CD14-positive monocyte (primary cell): ENCODE measurements at regions not wholly inside any gene's neighbourhood (a gene's known extent, or its start where the extent isn't known, plus 50 kb on each side); places are given as distances from the start of the nearest gene placed in this dataset.

Source experiments
- DNase-seq, 3 donors: peaks; one replicate each; pipeline ENCODE4 v3.0.0-alpha.2; 2011 to 2022
- H2AFZ ChIP-seq: 2 replicates; pipeline ENCODE4 v1.6.0; 2012; ENCODE audit warnings: mild to moderate bottlenecking, low read depth, low read length, inconsistent platforms; ENCODE audit not compliant: insufficient read depth, poor library complexity, severe bottlenecking
- H3K27ac ChIP-seq, 2 donors: 1 replicate in 1 of 2; 2 replicates in 1 of 2; pipeline ENCODE4 v1.5.1; 2012 to 2013; ENCODE audit warnings: low read length in 2 of 2, control low read depth in 1 of 2, inconsistent platforms in 1 of 2, low read depth in 1 of 2, mild to moderate bottlenecking in 1 of 2
- H3K27me3 ChIP-seq, 2 donors: one replicate each; pipeline versions ENCODE4 v1.6.0 to v1.6.1; 2011 to 2013; ENCODE audit warnings: low read length in 2 of 2; ENCODE audit not compliant: control insufficient read depth in 2 of 2, insufficient read depth in 2 of 2
- H3K36me3 ChIP-seq, 2 donors: replicated peaks in 1 of 2; 1 replicate in 1 of 2; 2 replicates in 1 of 2; pipeline versions ENCODE4 v1.5.1 to v1.6.1; 2012 to 2013; ENCODE audit warnings: low read length in 2 of 2, control low read depth in 1 of 2, inconsistent platforms in 1 of 2, mild to moderate bottlenecking in 1 of 2; ENCODE audit not compliant: insufficient read depth in 2 of 2, control insufficient read depth in 1 of 2
- H3K4me1 ChIP-seq, 2 donors: 1 replicate in 1 of 2; 2 replicates in 1 of 2; pipeline versions ENCODE4 v1.5.1 to v1.6.1; 2012 to 2013; ENCODE audit warnings: low read length in 2 of 2, control low read depth in 1 of 2, inconsistent platforms in 1 of 2, mild to moderate bottlenecking in 1 of 2, moderate library complexity in 1 of 2; ENCODE audit not compliant: insufficient read depth in 2 of 2, control insufficient read depth in 1 of 2
- H3K4me2 ChIP-seq: replicated peaks from 2 replicates; pipeline ENCODE3; 2012; ENCODE audit warnings: low read length, moderate library complexity, mild to moderate bottlenecking; ENCODE audit not compliant: poor library complexity, severe bottlenecking; ENCODE audit errors: extremely low read depth
- H3K4me3 ChIP-seq, 3 experiments: fragments of 200-600 bp in 1 of 3; sonication (generic) in 1 of 3; replicated peaks in 1 of 3; 1 replicate in 2 of 3; 2 replicates in 1 of 3; pipeline ENCODE4 v1.5.1; 2011 to 2013; ENCODE audit warnings: low read length in 3 of 3, mild to moderate bottlenecking in 3 of 3, control low read depth in 2 of 3, low read depth in 2 of 3, inconsistent platforms in 1 of 3, moderate library complexity in 1 of 3
- H3K79me2 ChIP-seq: 2 replicates; pipeline ENCODE4 v1.6.0; 2012; ENCODE audit warnings: mild to moderate bottlenecking, control low read depth, inconsistent platforms, low read length, moderate library complexity; ENCODE audit not compliant: insufficient read depth
- H3K9ac ChIP-seq: 2 replicates; pipeline ENCODE4 v1.6.0; 2017; ENCODE audit warnings: low read length, mild to moderate bottlenecking; ENCODE audit not compliant: insufficient read depth, poor library complexity, severe bottlenecking
- H3K9me3 ChIP-seq, 2 donors: replicated peaks in 1 of 2; 1 replicate in 1 of 2; 2 replicates in 1 of 2; pipeline versions ENCODE4 v1.5.1 to v1.6.1; 2012 to 2013; ENCODE audit warnings: low read length in 2 of 2, control low read depth in 1 of 2; ENCODE audit not compliant: control insufficient read depth in 1 of 2, insufficient read depth in 1 of 2
- H4K20me1 ChIP-seq: 2 replicates; pipeline ENCODE4 v1.6.0; 2012; ENCODE audit warnings: mild to moderate bottlenecking, low read length, control low read depth, moderate library complexity; ENCODE audit not compliant: insufficient read depth
- H3K27ac Mint-ChIP-seq, 7 donors: one replicate each; pipeline ENCODE4 v1.8.0; 2020; ENCODE audit warnings: mild to moderate bottlenecking in 7 of 7, mixed read lengths in 7 of 7, moderate library complexity in 6 of 7, inconsistent platforms in 2 of 7
- H3K27me3 Mint-ChIP-seq, 3 donors: one replicate each; pipeline ENCODE4 v1.8.0; 2021 to 2022; ENCODE audit warnings: low read depth in 3 of 3, mild to moderate bottlenecking in 3 of 3, mixed read lengths in 3 of 3, moderate library complexity in 3 of 3, inconsistent platforms in 1 of 3
- H3K36me3 Mint-ChIP-seq, 2 donors: one replicate each; pipeline ENCODE4 v1.8.0; 2020; ENCODE audit warnings: mixed read lengths in 2 of 2, inconsistent platforms in 1 of 2, mild to moderate bottlenecking in 1 of 2
- H3K4me1 Mint-ChIP-seq: one replicate; pipeline ENCODE4 v1.8.0; 2020; ENCODE audit warnings: mild to moderate bottlenecking, mixed read lengths
- H3K4me3 Mint-ChIP-seq, 2 donors: one replicate each; pipeline ENCODE4 v1.8.0; 2020; ENCODE audit warnings: mild to moderate bottlenecking in 2 of 2, mixed read lengths in 2 of 2, moderate library complexity in 1 of 2
- H3K9me3 Mint-ChIP-seq, 7 donors: one replicate each; pipeline ENCODE4 v1.8.0; 2020 to 2022; ENCODE audit warnings: mixed read lengths in 7 of 7, mild to moderate bottlenecking in 6 of 7, moderate library complexity in 6 of 7, inconsistent platforms in 2 of 7
- CTCF ChIP-seq: fragments of 200-600 bp; IDR thresholded peaks from one replicate; pipeline ENCODE4 v1.8.0; 2022; ENCODE audit warnings: antibody characterized with exemption, mild to moderate bottlenecking
- WGBS: methylation state at CpG from one replicate; pipeline ENCODE4 v1.1.5; 2013; ENCODE audit warnings: missing lambda C conversion rate; ENCODE audit not compliant: insufficient coverage; 5-methylcytosine and 5-hydroxymethylcytosine counted together
- intact Hi-C, 2 donors: fragments of 100-400 bp; cut with micrococcal nuclease; formaldehyde crosslinking; loops; one replicate each; pipeline versions ENCODE4 v1.15.0 to v1.15.1; 2023

- no CpG with 5 or more reads among the region's 1 CpG for WGBS
- no peaks in the 10 kb centered on the region for H3K27me3 Mint-ChIP-seq
- Histone ChIP-seq H3K4me2 (no peak overlapping the region), H3K9ac (no peak overlapping the region), H3K36me3 (no peaks in the 10 kb centered on the region), H2AFZ (no peak overlapping the region), H3K27me3 (no peaks in the 10 kb centered on the region), H3K4me3 (no peak overlapping the region), H3K79me2 (no peaks in the 10 kb centered on the region), H3K4me1 (no peaks in the 10 kb centered on the region), H3K27ac (no peak overlapping the region), H4K20me1 (no peaks in the 10 kb centered on the region), H3K9me3 (peaks cover 8 to 10% of the 10 kb centered on the region in 2 donors)
- H3K4me3 Mint-ChIP-seq, result no peak overlapping the region
- intact Hi-C loops, result no loop called here
- no peaks in the 10 kb centered on the region for H3K36me3 Mint-ChIP-seq
- no peak overlapping the region for H3K27ac Mint-ChIP-seq
- peak in 1 of 3 donors; percentile 15 for DNase-seq
- H3K9me3 Mint-ChIP-seq, result peaks cover 8 to 13% (median 11%) of the 10 kb centered on the region in 7 donors
- no peaks in the 10 kb centered on the region for H3K4me1 Mint-ChIP-seq
- no peak for TF ChIP-seq CTCF
Measured at GRCh38 chr2:37441055-37441454, 96.6 kb downstream of the QPCT start.

- H3K4me1 Mint-ChIP-seq, result no peaks in the 10 kb centered on the region
- no CpG with 5 or more reads among the region's 3 CpGs for WGBS
- Histone ChIP-seq H3K27ac (no peak overlapping the region), H3K79me2 (no peaks in the 10 kb centered on the region), H4K20me1 (no peaks in the 10 kb centered on the region), H3K9ac (no peak overlapping the region), H3K27me3 (no peaks in the 10 kb centered on the region), H2AFZ (no peak overlapping the region), H3K36me3 (no peaks in the 10 kb centered on the region), H3K4me2 (no peak overlapping the region), H3K4me1 (no peaks in the 10 kb centered on the region), H3K9me3 (peaks cover 8 to 10% of the 10 kb centered on the region in 2 donors), H3K4me3 (no peak overlapping the region)
- no peak for TF ChIP-seq CTCF
- DNase-seq, result no peak
- H3K36me3 Mint-ChIP-seq, result no peaks in the 10 kb centered on the region
- H3K4me3 Mint-ChIP-seq, result no peak overlapping the region
- intact Hi-C loops, result no loop called here
- no peak overlapping the region for H3K27ac Mint-ChIP-seq
- peaks cover 8 to 15% (median 12%) of the 10 kb centered on the region in 7 donors for H3K9me3 Mint-ChIP-seq
- H3K27me3 Mint-ChIP-seq, result peaks cover 0 to 1% (median 0%) of the 10 kb centered on the region in 3 donors
Measured at GRCh38 chr2:37443082-37443481, 98.7 kb downstream of the QPCT start.
